ENCODE measurements at regions not wholly inside any gene's neighbourhood (a gene's known extent, or its start where the extent isn't known, plus 50 kb on each side); places are given as distances from the start of the nearest gene placed in this dataset.
"Not testable (repeated sequence)": the region's sequence is repeated elsewhere in the genome, so short reads cannot be mapped to it uniquely, and the experiment has no call there.

- DNase-seq: no peak
These were observed 69.4 kb downstream of the TOMM20 start for GRCh38 chr1:235059221-235059620.

- DNase-seq: no peak
These were observed 69.9 kb downstream of the TOMM20 start for GRCh38 chr1:235058695-235059094.

- no peak for DNase-seq
These were observed 71.0 kb downstream of the TOMM20 start for GRCh38 chr1:235057385-235058306.

- no peak for DNase-seq
These were observed 71.7 kb downstream of the TOMM20 start for GRCh38 chr1:235056937-235057336.

GRCh38 chr1:235054936-235055335 is 73.7 kb downstream of the TOMM20 start:
- no peak for DNase-seq

- no peak for DNase-seq
These were observed 74.2 kb downstream of the TOMM20 start for GRCh38 chr1:235054466-235054865.

- DNase-seq: no peak
These were observed 76.3 kb downstream of the TOMM20 start for GRCh38 chr1:235052067-235053008.

- DNase-seq: peak; percentile 8
These were observed 77.1 kb downstream of the TOMM20 start for GRCh38 chr1:235051521-235051920.

GRCh38 chr1:235050911-235051360 is 77.7 kb downstream of the TOMM20 start:
- no peak for DNase-seq

GRCh38 chr1:235049716-235050378 is 78.8 kb downstream of the TOMM20 start:
- DNase-seq: not testable (repeated sequence)

- DNase-seq: no peak
These were observed 79.4 kb downstream of the TOMM20 start for GRCh38 chr1:235049217-235049616.

GRCh38 chr1:235047331-235047871 is 81.2 kb downstream of the TOMM20 start:
- no peak for DNase-seq

- DNase-seq: no peak
These were observed 82.6 kb downstream of the TOMM20 start for GRCh38 chr1:235045921-235046601.

- DNase-seq: no peak
These were observed 83.5 kb downstream of the TOMM20 start for GRCh38 chr1:235045034-235045690.

GRCh38 chr1:235043234-235043633 is 85.4 kb downstream of the TOMM20 start:
- DNase-seq: no peak

- DNase-seq: no peak
These were observed 89.9 kb downstream of the TOMM20 start for GRCh38 chr1:235038701-235039100.

GRCh38 chr1:235035928-235036327 is 92.7 kb downstream of the TOMM20 start:
- no peak for DNase-seq

- DNase-seq: no peak
These were observed 97.6 kb downstream of the TOMM20 start for GRCh38 chr1:235030919-235031596.

GRCh38 chr1:235027862-235028250 is 100.8 kb downstream of the TOMM20 start:
- DNase-seq: no peak

GRCh38 chr1:235027076-235027861 is 101.4 kb downstream of the TOMM20 start:
- DNase-seq: no peak
